ENCODE measurements at regions not wholly inside any gene's neighbourhood (a gene's known extent, or its start where the extent isn't known, plus 50 kb on each side); places are given as distances from the start of the nearest gene placed in this dataset.

DNA sequence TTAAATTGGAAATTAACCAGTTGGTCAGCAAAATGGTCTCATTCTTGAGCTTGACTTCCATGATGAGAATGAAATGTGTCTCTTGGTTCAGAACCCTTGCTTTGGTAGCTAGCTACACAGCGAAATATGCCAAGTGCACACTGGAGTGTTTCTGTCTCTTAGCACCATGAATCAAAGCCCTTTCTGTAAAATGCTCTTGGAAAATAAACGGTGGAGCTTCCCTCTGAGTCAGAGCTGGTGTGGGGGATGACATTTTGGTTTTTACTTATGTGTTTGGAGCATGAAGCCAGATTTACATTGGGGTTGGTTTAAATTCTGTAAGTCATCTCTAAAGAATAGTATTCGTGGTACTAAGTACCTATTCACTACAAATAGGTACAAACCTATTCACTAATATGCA is 85.1 kb upstream of the NANOGP8 start:
- TF ChIP-seq, protein P1, sequence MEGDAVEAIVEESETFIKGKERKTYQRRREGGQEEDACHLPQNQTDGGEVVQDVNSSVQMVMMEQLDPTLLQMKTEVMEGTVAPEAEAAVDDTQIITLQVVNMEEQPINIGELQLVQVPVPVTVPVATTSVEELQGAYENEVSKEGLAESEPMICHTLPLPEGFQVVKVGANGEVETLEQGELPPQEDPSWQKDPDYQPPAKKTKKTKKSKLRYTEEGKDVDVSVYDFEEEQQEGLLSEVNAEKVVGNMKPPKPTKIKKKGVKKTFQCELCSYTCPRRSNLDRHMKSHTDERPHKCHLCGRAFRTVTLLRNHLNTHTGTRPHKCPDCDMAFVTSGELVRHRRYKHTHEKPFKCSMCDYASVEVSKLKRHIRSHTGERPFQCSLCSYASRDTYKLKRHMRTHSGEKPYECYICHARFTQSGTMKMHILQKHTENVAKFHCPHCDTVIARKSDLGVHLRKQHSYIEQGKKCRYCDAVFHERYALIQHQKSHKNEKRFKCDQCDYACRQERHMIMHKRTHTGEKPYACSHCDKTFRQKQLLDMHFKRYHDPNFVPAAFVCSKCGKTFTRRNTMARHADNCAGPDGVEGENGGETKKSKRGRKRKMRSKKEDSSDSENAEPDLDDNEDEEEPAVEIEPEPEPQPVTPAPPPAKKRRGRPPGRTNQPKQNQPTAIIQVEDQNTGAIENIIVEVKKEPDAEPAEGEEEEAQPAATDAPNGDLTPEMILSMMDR (IDR thresholded peaks at IDR 0.05; ENCODE audit: low read depth, low read length): no peak
- peaks cover 3% of the 10 kb centered on the region; the same call in 1 of the 2 replicates for H3K4me1 ChIP-seq

DNA sequence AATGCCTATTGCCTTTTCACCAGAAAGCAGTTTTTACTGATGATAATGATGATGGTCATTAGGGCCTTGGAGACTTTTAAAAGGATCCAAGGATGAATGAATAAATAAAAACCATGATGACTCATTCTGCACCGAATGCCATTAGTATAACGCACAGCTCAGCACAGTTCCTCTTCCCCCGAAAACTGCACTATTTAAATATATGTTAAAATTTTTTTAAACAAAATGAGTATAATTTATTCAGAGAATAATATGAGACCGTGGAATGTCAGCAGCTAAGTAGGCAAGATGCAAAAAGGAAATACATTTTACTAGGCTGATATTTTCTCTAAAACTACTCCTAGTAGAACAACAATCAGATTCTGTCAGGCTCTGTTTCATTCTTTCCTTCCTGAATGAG is 83.4 kb upstream of the NANOGP8 start:
- TF ChIP-seq, protein P1 (IDR thresholded peaks at IDR 0.05; ENCODE audit: low read depth, low read length): no peak
- peaks cover 3% of the 10 kb centered on the region; the same call in 1 of the 2 replicates for H3K4me1 ChIP-seq
- no peaks in the 10 kb centered on the region for H3K27me3 ChIP-seq
- no peak for DNase-seq
- H3K4me3 ChIP-seq (ENCODE audit: low read depth, low read length): no peak overlapping the region
- H3K9me3 ChIP-seq: no peaks in the 10 kb centered on the region
- H3K36me3 ChIP-seq: no peaks in the 10 kb centered on the region

More for the DNA sequence above, 85.1 kb upstream of the NANOGP8 start:
- DNase-seq: no peak
- Histone ChIP-seq H3K9me3 (no peaks in the 10 kb centered on the region), H3K4me3 (ENCODE audit: low read depth, low read length) (no peak overlapping the region), H3K36me3 (no peaks in the 10 kb centered on the region), H3K27me3 (no peaks in the 10 kb centered on the region)

DNA sequence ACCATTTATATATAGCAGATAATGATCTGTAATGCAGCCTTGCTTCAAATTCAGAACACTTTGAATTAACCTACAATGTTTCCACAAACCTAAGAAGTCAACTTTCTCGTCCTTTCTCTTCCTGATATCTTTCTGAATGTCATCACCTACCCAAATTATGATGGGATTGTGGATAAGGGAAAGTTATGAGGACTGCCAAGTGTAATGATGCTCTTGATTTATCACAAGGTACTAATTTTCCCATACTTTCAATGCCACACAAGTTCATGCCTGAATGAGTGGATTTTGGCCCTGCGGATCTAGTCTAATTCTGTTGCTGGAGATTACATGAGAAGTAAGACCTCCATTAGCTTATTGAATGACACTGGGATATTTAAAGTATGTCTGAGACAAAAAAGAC is 82.6 kb upstream of the NANOGP8 start:
- peaks cover 3% of the 10 kb centered on the region; the same call in 1 of the 2 replicates for H3K4me1 ChIP-seq
- no peak overlapping the region for H3K4me3 ChIP-seq (ENCODE audit: low read depth, low read length)
- TF ChIP-seq, protein P1 (IDR thresholded peaks at IDR 0.05; ENCODE audit: low read depth, low read length): no peak
- H3K9me3 ChIP-seq: no peaks in the 10 kb centered on the region
- no peaks in the 10 kb centered on the region for H3K36me3 ChIP-seq
- no peaks in the 10 kb centered on the region for H3K27me3 ChIP-seq
- DNase-seq: no peak

- H3K27me3 ChIP-seq: no peaks in the 10 kb centered on the region
Observed at GRCh38 chr15:35166730-35167359, 81.8 kb upstream of the NANOGP8 start.

GRCh38 chr15:35161694-35162093 is 76.6 kb upstream of the NANOGP8 start:
- TF ChIP-seq, protein P1 (IDR thresholded peaks at IDR 0.05; ENCODE audit: low read depth, low read length): no peak
- DNase-seq: no peak
- no peak overlapping the region for H3K4me3 ChIP-seq (ENCODE audit: low read depth, low read length)
- H3K4me1 ChIP-seq: no peaks in the 10 kb centered on the region
- H3K9me3 ChIP-seq: no peaks in the 10 kb centered on the region
- H3K36me3 ChIP-seq: no peaks in the 10 kb centered on the region
- H3K27me3 ChIP-seq: no peaks in the 10 kb centered on the region

More at GRCh38 chr15:35166730-35167359, 81.8 kb upstream of the NANOGP8 start:
- Histone ChIP-seq H3K36me3 (no peaks in the 10 kb centered on the region), H3K4me3 (ENCODE audit: low read depth, low read length) (no peak overlapping the region), H3K4me1 (peaks cover 3% of the 10 kb centered on the region; the same call in 1 of the 2 replicates), H3K9me3 (no peaks in the 10 kb centered on the region)
- no peak for DNase-seq
- TF ChIP-seq, protein P1 (IDR thresholded peaks at IDR 0.05; ENCODE audit: low read depth, low read length): no peak

- H3K9me3 ChIP-seq: no peaks in the 10 kb centered on the region
- TF ChIP-seq, protein P1 (IDR thresholded peaks at IDR 0.05; ENCODE audit: low read depth, low read length): no peak
- no peaks in the 10 kb centered on the region for H3K27me3 ChIP-seq
- no peak overlapping the region for H3K4me3 ChIP-seq (ENCODE audit: low read depth, low read length)
- no peaks in the 10 kb centered on the region for H3K4me1 ChIP-seq
- H3K36me3 ChIP-seq: no peaks in the 10 kb centered on the region
- DNase-seq: no peak
Observed at GRCh38 chr15:35159170-35159569, 74.1 kb upstream of the NANOGP8 start.
